Calu3 (cell line): ENCODE measurements at regions not wholly inside any gene's neighbourhood (a gene's known extent, or its start where the extent isn't known, plus 50 kb on each side); places are given as distances from the start of the nearest gene placed in this dataset.

ENCODE experiments used
- BruUV-seq: library from RNA; stranded (reverse); fragments of 400-500 nt; replicated peaks from 2 replicates; lab custom pipeline; 2021; lab: Mats Ljungman, UMichigan
- CTCF ChIA-PET: fragments of 300-600 bp; sonication (Branson Sonifier 250); formaldehyde crosslinking; loops from one replicate; lab custom pipeline; 2022; ENCODE audit warnings: antibody characterized with exemption; lab: Charles Lee
- DNase-seq: peaks from one replicate; pipeline ENCODE4 v3.0.0; 2022
- H3K27ac Mint-ChIP-seq: one replicate; pipeline ENCODE4 v1.8.0; 2022; ENCODE audit warnings: mixed read lengths; ENCODE audit not compliant: unreplicated experiment
- H3K27me3 Mint-ChIP-seq: one replicate; pipeline ENCODE4 v1.8.0; 2022; ENCODE audit warnings: mixed read lengths; ENCODE audit not compliant: unreplicated experiment
- H3K36me3 Mint-ChIP-seq: one replicate; pipeline ENCODE4 v1.8.0; 2022; ENCODE audit warnings: mild to moderate bottlenecking, moderate library complexity, mixed read lengths; ENCODE audit not compliant: insufficient read depth, unreplicated experiment
- H3K4me1 Mint-ChIP-seq: one replicate; pipeline ENCODE4 v1.8.0; 2022; ENCODE audit warnings: mild to moderate bottlenecking, low read depth, mixed read lengths; ENCODE audit not compliant: unreplicated experiment
- H3K4me3 Mint-ChIP-seq: one replicate; pipeline ENCODE4 v1.8.0; 2022; ENCODE audit warnings: mild to moderate bottlenecking, low read depth, moderate library complexity, mixed read lengths; ENCODE audit not compliant: unreplicated experiment
- H3K9me3 Mint-ChIP-seq: one replicate; pipeline ENCODE4 v1.8.0; 2022; ENCODE audit warnings: low read depth, mixed read lengths; ENCODE audit not compliant: unreplicated experiment
- intact Hi-C: fragments of 100-400 bp; cut with micrococcal nuclease; formaldehyde crosslinking; loops from one replicate; pipeline ENCODE4 v1.10.0; 2022; ENCODE audit not compliant: unreplicated experiment
- TF ChIP-seq, protein P1 (sequence below): fragments of 200-600 bp; IDR thresholded peaks from one replicate; pipeline ENCODE4 v1.8.0; 2022; ENCODE audit warnings: antibody characterized with exemption; ENCODE audit not compliant: unreplicated experiment

DNA sequence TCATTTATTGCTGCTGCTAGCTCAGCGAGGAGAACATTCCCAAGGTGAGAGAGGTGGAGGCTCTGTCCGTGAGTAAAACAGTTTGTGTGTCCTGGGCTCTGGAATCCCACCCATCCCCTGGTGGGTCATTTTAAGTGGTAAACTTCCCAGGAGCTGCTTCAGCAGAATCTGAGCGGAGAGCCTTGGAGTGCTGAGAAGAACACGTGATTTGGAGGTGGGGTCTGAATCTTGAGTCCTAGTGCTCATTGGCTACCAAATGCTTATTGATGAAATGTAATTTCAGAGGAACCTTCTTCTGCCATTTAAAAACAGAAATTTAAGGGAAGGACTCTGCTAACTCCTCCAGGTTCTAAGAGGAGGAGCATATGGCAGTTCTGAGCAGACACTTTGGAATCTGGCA lies 132.4 kb downstream of the CDH26 start:
- H3K27ac Mint-ChIP-seq: no peak overlapping the region
- DNase-seq: no peak
- TF ChIP-seq, protein P1, sequence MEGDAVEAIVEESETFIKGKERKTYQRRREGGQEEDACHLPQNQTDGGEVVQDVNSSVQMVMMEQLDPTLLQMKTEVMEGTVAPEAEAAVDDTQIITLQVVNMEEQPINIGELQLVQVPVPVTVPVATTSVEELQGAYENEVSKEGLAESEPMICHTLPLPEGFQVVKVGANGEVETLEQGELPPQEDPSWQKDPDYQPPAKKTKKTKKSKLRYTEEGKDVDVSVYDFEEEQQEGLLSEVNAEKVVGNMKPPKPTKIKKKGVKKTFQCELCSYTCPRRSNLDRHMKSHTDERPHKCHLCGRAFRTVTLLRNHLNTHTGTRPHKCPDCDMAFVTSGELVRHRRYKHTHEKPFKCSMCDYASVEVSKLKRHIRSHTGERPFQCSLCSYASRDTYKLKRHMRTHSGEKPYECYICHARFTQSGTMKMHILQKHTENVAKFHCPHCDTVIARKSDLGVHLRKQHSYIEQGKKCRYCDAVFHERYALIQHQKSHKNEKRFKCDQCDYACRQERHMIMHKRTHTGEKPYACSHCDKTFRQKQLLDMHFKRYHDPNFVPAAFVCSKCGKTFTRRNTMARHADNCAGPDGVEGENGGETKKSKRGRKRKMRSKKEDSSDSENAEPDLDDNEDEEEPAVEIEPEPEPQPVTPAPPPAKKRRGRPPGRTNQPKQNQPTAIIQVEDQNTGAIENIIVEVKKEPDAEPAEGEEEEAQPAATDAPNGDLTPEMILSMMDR: no peak
- no peak overlapping the region for H3K4me3 Mint-ChIP-seq
- CTCF ChIA-PET: no interaction called here
- no TSS peak for BruUV-seq
- no peaks in the 10 kb centered on the region for H3K36me3 Mint-ChIP-seq
- H3K4me1 Mint-ChIP-seq: no peaks in the 10 kb centered on the region
- no peaks in the 10 kb centered on the region for H3K9me3 Mint-ChIP-seq
- peaks cover 96% of the 10 kb centered on the region for H3K27me3 Mint-ChIP-seq
- intact Hi-C loops: no loop called here

DNA sequence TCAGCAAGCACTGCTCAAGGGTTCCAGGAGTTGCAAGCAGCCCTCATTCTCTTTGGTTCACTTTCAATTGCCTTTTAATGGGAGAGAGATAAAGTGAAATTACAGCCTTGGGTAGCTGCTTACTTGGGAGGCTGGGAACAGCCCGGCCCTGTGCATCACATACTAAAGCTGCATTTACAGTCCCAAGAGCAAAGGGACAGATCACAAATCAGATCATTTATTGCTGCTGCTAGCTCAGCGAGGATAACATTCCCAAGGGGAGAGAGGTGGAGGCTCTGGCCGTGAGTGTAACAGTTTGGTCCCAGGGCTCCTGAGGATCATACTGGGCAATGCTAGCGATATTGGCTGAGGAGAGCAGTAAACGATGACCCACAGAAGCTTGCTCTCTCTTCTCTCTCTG lies 133.1 kb downstream of the CDH26 start:
- Mint-ChIP-seq H3K27me3 (peaks cover 92% of the 10 kb centered on the region), H3K27ac (no peak overlapping the region), H3K36me3 (no peaks in the 10 kb centered on the region), H3K9me3 (no peaks in the 10 kb centered on the region), H3K4me1 (no peaks in the 10 kb centered on the region), H3K4me3 (no peak overlapping the region)
- BruUV-seq: no TSS peak
- TF ChIP-seq, protein P1: no peak
- intact Hi-C loops: no loop called here
- DNase-seq: no peak
- CTCF ChIA-PET: interaction anchor here (1.5 kb wide), 1 partner anchor 11 kb away, joined by 3 read pairs; no protein-coding TSS in a partner anchor

DNA sequence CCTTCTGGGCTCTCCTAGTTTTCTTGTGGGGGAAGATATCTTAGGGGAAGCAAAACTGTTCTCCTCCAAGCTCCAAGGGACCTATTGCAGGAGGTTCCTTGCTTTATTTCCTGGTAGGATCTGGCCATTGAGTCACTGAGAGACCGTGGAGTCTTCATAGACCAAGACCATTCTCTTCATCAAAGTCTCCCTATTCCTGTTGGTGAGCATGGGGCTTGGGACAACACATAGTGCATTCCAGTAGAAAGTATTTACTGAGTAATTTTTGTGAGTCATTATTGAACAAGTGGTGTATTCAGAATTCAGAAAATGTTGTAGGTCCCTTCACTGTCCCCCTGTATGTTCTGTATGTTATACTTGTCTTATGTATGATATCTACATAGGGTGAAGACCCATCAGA lies 133.6 kb downstream of the CDH26 start:
- TF ChIP-seq, protein P1: no peak
- Mint-ChIP-seq H3K4me3 (no peak overlapping the region), H3K27me3 (peaks cover 92% of the 10 kb centered on the region), H3K36me3 (no peaks in the 10 kb centered on the region), H3K9me3 (no peaks in the 10 kb centered on the region), H3K4me1 (no peaks in the 10 kb centered on the region), H3K27ac (no peak overlapping the region)
- intact Hi-C loops: no loop called here
- CTCF ChIA-PET: interaction anchor here (1.5 kb wide), 1 partner anchor 11 kb away, joined by 3 read pairs; no protein-coding TSS in a partner anchor
- BruUV-seq: no TSS peak
- no peak for DNase-seq

DNA sequence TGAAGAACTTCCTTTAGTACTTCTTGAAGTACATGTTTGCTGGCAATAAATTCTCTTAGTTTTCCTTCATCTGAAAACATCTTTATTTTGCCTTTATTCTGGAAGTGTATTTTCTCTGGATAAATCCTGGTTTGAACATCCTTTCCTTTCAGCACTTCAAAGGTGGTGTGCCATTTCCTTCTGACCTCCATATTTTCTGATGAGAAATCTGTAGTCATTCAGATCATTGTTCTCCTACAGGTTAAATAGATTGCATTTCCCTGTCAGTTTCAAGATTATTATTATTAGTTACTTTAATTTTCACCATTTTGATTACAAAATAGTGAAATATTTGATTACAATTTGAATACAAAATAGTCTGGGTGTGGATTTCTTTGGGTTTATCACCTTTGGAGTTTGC lies 134.5 kb downstream of the CDH26 start:
- H3K9me3 Mint-ChIP-seq: peaks cover under 1% of the 10 kb centered on the region
- no peaks in the 10 kb centered on the region for H3K4me1 Mint-ChIP-seq
- CTCF ChIA-PET: no interaction called here
- no peak overlapping the region for H3K4me3 Mint-ChIP-seq
- H3K27me3 Mint-ChIP-seq: peaks cover 96% of the 10 kb centered on the region
- no peak for DNase-seq
- TF ChIP-seq, protein P1: no peak
- no TSS peak for BruUV-seq
- intact Hi-C loops: no loop called here
- no peak overlapping the region for H3K27ac Mint-ChIP-seq
- no peaks in the 10 kb centered on the region for H3K36me3 Mint-ChIP-seq
